GM12878 (cell line): ENCODE measurements at regions not wholly inside any gene's neighbourhood (a gene's known extent, or its start where the extent isn't known, plus 50 kb on each side); places are given as distances from the start of the nearest gene placed in this dataset.

Source experiments
- CUX1 ChIP-seq: IDR thresholded peaks from 2 replicates; pipeline ENCODE4 v1.6.1; 2012; ENCODE audit warnings: improper control_type of control experiment, low read depth, low read length; ENCODE audit not compliant: insufficient replicate concordance
- HDAC2 ChIP-seq: fragments of 200-600 bp; sonication (generic); IDR thresholded peaks from 2 replicates; pipeline ENCODE4 v1.6.1; 2017
- RAD21 ChIP-seq: IDR thresholded peaks from 2 replicates; pipeline ENCODE4 v1.6.1; 2011; ENCODE audit warnings: mild to moderate bottlenecking, low read depth, low read length, moderate library complexity; ENCODE audit not compliant: insufficient read depth
- SIN3A ChIP-seq: IDR thresholded peaks from 2 replicates; pipeline ENCODE4 v1.6.1; 2012; ENCODE audit warnings: low read depth, low read length, improper control_type of control experiment
- SIX5 ChIP-seq: IDR thresholded peaks from 2 replicates; pipeline ENCODE4 v1.6.1; 2011; ENCODE audit warnings: mild to moderate bottlenecking, low read depth, low read length, moderate library complexity; ENCODE audit not compliant: severe bottlenecking
- SP1 ChIP-seq: IDR thresholded peaks from one replicate; pipeline ENCODE4 v1.6.1; 2011; ENCODE audit warnings: low read depth, low read length
- TBL1XR1 ChIP-seq: IDR thresholded peaks from 2 replicates; pipeline ENCODE4 v1.6.1; 2012; ENCODE audit warnings: low read depth, low read length, improper control_type of control experiment
- ZNF24 ChIP-seq: fragments of 450-650 bp; IDR thresholded peaks from 2 replicates; pipeline ENCODE4 v1.6.1; 2017; ENCODE audit warnings: antibody characterized with exemption, mild to moderate bottlenecking
- ZNF274 ChIP-seq: IDR thresholded peaks from one replicate; pipeline ENCODE4 v1.8.0; 2011; ENCODE audit not compliant: insufficient read length, insufficient read depth
- ZNF592 ChIP-seq: fragments of 450-650 bp; IDR thresholded peaks from 2 replicates; pipeline ENCODE4 v1.6.1; 2017; ENCODE audit warnings: mild to moderate bottlenecking, moderate library complexity
- ZNF622 ChIP-seq: fragments of 450-650 bp; IDR thresholded peaks from 2 replicates; pipeline ENCODE4 v1.6.1; 2017; ENCODE audit warnings: mild to moderate bottlenecking, inconsistent platforms
- TF ChIP-seq, protein P1 (sequence below): fragments of 450-650 bp; IDR thresholded peaks from 2 replicates; pipeline ENCODE4 v1.6.1; 2016; ENCODE audit warnings: mild to moderate bottlenecking, moderate library complexity, borderline replicate concordance
- TF ChIP-seq, protein P2 (sequence below): IDR thresholded peaks from 2 replicates; pipeline ENCODE4 v1.6.1; 2012; ENCODE audit warnings: low read length, inconsistent platforms

DNA sequence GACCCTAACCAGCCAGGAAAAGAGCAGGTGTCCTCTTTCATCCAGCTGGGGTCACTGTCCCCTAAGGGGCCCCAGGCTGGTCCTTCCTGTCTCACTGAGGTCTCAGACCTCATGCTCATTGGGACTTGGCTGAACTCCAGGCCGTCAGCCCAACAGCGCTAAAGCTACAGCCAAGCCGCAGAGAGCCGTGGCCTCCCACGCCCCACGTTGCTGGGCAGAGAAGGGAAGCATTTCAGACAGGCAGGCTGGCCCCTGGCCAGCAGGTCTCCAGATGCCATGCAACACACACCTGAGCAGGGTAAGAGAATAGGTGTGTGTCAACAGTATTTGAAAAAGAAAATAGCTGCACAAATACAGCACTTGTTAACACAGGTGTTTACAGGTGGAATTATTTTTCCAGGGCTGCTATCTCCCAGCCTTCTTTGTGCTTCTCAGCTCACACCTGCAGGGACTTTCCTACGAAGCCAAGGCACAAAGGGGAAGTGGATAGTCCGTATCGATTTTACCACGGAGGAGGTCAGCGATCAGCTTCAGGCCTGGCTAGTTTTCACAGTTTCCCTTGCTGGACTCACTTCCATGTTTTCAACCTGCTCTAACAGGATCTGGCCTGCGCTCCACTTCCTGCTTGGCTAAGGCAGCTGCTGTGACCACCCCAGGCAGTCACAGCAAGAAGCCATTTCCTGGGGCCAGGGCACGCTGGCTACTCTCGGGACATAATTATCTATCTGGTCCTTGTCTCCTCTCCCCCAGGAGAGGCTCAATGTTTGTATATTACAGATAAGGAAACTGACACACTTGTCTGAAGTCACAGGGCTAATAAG, 156.1 kb upstream of the ID2 start (continued):
- TF ChIP-seq ZNF592 (peak; percentile 7; the same call in 1 of the 2 replicates), ZNF622 (no peak), RAD21 (peak; percentile 88), SIN3A (no peak), CUX1 (peak; percentile 96), ZNF274 (no peak), ZNF24 (no peak), SIX5 (no peak), TBL1XR1 (peak; percentile 30), HDAC2 (no peak), SP1 (peak; percentile 35)
- TF ChIP-seq, protein P1, sequence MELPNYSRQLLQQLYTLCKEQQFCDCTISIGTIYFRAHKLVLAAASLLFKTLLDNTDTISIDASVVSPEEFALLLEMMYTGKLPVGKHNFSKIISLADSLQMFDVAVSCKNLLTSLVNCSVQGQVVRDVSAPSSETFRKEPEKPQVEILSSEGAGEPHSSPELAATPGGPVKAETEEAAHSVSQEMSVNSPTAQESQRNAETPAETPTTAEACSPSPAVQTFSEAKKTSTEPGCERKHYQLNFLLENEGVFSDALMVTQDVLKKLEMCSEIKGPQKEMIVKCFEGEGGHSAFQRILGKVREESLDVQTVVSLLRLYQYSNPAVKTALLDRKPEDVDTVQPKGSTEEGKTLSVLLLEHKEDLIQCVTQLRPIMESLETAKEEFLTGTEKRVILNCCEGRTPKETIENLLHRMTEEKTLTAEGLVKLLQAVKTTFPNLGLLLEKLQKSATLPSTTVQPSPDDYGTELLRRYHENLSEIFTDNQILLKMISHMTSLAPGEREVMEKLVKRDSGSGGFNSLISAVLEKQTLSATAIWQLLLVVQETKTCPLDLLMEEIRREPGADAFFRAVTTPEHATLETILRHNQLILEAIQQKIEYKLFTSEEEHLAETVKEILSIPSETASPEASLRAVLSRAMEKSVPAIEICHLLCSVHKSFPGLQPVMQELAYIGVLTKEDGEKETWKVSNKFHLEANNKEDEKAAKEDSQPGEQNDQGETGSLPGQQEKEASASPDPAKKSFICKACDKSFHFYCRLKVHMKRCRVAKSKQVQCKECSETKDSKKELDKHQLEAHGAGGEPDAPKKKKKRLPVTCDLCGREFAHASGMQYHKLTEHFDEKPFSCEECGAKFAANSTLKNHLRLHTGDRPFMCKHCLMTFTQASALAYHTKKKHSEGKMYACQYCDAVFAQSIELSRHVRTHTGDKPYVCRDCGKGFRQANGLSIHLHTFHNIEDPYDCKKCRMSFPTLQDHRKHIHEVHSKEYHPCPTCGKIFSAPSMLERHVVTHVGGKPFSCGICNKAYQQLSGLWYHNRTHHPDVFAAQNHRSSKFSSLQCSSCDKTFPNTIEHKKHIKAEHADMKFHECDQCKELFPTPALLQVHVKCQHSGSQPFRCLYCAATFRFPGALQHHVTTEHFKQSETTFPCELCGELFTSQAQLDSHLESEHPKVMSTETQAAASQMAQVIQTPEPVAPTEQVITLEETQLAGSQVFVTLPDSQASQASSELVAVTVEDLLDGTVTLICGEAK = no peak
- TF ChIP-seq, protein P2, sequence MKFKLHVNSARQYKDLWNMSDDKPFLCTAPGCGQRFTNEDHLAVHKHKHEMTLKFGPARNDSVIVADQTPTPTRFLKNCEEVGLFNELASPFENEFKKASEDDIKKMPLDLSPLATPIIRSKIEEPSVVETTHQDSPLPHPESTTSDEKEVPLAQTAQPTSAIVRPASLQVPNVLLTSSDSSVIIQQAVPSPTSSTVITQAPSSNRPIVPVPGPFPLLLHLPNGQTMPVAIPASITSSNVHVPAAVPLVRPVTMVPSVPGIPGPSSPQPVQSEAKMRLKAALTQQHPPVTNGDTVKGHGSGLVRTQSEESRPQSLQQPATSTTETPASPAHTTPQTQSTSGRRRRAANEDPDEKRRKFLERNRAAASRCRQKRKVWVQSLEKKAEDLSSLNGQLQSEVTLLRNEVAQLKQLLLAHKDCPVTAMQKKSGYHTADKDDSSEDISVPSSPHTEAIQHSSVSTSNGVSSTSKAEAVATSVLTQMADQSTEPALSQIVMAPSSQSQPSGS = peak; percentile 42; the same call in 1 of the 2 replicates
